Keratinocyte (primary cell): ENCODE measurements at regions not wholly inside any gene's neighbourhood (a gene's known extent, or its start where the extent isn't known, plus 50 kb on each side); places are given as distances from the start of the nearest gene placed in this dataset.

Experiments
- EZH2 ChIP-seq: IDR thresholded peaks from one replicate; pipeline ENCODE4 v1.6.1; 2012; ENCODE audit warnings: inconsistent platforms, mild to moderate bottlenecking, low read length, moderate library complexity
- TF ChIP-seq, protein P1 (sequence below), 3 experiments: IDR thresholded peaks in 1 of 3; conservative IDR thresholded peaks in 1 of 3; optimal IDR thresholded peaks in 1 of 3; 2 replicates in 2 of 3; 3 replicates in 1 of 3; pipeline versions ENCODE3 to v1.5.1; 2011; ENCODE audit warnings: low read length in 3 of 3, mild to moderate bottlenecking in 3 of 3, moderate library complexity in 2 of 3, control low read depth in 1 of 3, inconsistent platforms in 1 of 3; ENCODE audit not compliant: insufficient read depth in 2 of 3; ENCODE audit errors: extremely low read depth in 1 of 3

- TF ChIP-seq, protein P1, sequence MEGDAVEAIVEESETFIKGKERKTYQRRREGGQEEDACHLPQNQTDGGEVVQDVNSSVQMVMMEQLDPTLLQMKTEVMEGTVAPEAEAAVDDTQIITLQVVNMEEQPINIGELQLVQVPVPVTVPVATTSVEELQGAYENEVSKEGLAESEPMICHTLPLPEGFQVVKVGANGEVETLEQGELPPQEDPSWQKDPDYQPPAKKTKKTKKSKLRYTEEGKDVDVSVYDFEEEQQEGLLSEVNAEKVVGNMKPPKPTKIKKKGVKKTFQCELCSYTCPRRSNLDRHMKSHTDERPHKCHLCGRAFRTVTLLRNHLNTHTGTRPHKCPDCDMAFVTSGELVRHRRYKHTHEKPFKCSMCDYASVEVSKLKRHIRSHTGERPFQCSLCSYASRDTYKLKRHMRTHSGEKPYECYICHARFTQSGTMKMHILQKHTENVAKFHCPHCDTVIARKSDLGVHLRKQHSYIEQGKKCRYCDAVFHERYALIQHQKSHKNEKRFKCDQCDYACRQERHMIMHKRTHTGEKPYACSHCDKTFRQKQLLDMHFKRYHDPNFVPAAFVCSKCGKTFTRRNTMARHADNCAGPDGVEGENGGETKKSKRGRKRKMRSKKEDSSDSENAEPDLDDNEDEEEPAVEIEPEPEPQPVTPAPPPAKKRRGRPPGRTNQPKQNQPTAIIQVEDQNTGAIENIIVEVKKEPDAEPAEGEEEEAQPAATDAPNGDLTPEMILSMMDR (optimal IDR thresholded peaks at IDR 0.05 in 1 of 3, IDR thresholded peaks at IDR 0.05 in 1 of 3, conservative IDR thresholded peaks at IDR 0.05 in 1 of 3; ENCODE audit: extremely low read depth in 1 of 3, insufficient read depth in 2 of 3, low read length in 3 of 3) = no peak
- no peak for TF ChIP-seq EZH2
These were observed 278.3 kb downstream of the SEC14L1 start for GRCh38 chr17:77419095-77419494.
